HG03575 (cell line): ENCODE measurements at regions not wholly inside any gene's neighbourhood (a gene's known extent, or its start where the extent isn't known, plus 50 kb on each side); places are given as distances from the start of the nearest gene placed in this dataset.

Experiments
- ATAC-seq: cut with Tn5 transposase; IDR thresholded peaks from one replicate; pipeline ENCODE4 v1.9.1; 2021; ENCODE audit not compliant: unreplicated experiment, insufficient number of reproducible peaks, low FRiP score; ENCODE audit errors: extremely low read depth

DNA sequence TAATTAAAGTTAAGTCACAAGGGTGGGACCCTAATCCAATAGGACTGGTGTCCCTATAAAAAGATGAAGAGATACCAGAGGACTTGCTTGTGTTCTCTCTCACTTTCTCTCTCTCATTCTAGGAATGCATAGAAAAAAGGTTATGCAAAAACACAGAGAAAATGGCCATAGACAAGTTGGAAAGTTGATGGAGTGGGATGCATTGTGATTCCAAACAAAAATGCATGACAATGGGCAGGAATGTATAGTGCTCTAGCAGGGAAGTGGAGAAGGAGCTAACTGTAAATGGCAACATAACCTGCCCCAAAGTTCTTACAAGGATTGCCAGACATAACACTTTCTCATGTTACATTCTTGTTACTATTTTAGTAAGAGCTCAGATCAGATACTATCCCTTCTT lies 301.6 kb upstream of the LRATD1 start:
- ATAC-seq, result no peak

DNA sequence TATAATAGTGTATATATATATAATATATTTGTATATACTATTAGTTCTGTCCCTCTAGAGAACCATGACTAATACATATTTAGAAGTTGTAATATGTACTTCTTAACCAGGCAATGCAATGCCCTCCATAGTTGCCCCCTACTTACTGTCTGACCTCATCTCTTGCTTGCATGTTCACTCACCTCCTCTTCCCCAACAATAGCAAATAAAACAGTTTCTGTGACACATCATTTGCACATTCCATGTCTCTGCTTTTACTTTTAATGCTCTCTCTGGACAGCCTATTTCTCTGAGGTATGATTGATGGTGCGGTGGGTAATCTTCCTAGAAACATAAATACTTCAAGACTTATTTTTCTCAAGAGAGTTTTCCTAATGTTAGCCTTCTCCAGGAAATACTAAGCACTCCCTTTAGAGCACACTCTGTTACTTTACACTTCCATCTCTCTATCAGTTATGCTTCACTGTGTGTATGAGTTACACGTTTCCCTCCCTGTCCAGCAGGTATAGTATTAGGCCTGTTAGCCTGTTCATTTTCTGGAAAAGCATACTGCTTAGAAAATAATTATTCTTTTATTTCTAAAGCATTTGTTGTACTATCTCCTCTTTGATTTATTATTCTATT lies 295.6 kb upstream of the LRATD1 start:
- ATAC-seq, result no peak

GRCh38 chr2:14340703-14341102 lies 291.8 kb upstream of the LRATD1 start:
- ATAC-seq, result no peak

GRCh38 chr2:14342313-14342712 lies 290.2 kb upstream of the LRATD1 start:
- no peak for ATAC-seq

DNA sequence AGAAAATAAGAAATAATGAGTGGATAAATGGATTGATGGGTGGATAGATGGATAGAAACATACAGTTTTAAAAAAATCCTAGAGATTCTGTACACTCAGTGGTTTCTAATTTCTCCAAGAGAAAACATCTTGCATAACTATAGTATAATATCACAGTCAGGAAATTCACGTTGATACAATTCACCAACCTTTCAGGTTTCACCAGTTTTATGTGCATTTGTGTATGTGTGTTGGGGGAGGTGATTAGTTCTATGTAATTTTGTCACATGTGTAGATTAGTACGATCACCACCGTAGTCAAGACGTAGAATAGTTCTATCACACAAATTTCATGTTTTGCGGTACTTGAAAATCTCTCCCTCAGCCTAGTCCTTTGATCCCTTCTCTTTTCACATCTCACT lies 288.2 kb upstream of the LRATD1 start:
- no peak for ATAC-seq

GRCh38 chr2:14348247-14348646 lies 284.3 kb upstream of the LRATD1 start:
- no peak for ATAC-seq

GRCh38 chr2:14350856-14351255 lies 281.7 kb upstream of the LRATD1 start:
- ATAC-seq, result no peak

GRCh38 chr2:14352067-14352466 lies 280.4 kb upstream of the LRATD1 start:
- no peak for ATAC-seq

DNA sequence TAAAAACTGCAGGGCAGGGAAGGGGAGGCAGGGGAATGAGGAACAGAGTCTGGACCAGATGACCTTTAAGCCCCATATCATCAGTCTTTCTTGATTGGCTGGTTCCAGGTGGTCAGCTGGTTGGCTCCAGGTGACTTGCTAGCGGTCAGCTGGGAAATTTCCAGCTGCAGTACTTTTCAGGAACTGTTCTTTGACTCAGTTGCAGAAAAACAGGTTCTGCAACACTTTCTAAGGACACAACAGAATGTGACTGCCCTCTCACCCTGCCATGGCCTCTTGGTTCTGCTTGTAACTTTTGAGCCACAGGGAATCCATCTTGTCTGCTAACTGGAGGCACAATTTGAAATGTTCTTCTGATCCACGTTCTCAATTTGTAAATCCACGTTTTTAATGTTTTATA lies 278.3 kb upstream of the LRATD1 start:
- ATAC-seq, result no peak

GRCh38 chr2:14355102-14355501 lies 277.4 kb upstream of the LRATD1 start:
- ATAC-seq, result no peak

DNA sequence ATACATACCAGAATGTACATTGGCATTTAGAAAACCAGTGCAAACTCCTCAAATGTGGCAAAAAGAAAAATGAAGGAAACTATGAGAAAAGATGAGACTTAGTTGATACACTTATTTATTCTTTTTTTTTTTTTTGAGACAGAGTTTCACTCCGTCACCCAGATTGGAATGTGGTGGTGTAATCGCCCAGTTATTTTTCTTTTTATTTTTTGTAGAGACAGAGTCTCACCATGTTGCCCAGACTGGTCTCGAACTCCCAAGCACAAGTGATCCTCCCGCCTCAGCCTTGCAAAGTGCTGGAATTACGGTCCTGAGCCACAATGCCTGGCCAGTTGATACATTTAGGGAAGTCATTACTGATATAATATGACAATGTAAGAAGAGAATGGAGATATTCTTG lies 274.2 kb upstream of the LRATD1 start:
- no peak for ATAC-seq

GRCh38 chr2:14358774-14359173 lies 273.7 kb upstream of the LRATD1 start:
- ATAC-seq, result no peak

DNA sequence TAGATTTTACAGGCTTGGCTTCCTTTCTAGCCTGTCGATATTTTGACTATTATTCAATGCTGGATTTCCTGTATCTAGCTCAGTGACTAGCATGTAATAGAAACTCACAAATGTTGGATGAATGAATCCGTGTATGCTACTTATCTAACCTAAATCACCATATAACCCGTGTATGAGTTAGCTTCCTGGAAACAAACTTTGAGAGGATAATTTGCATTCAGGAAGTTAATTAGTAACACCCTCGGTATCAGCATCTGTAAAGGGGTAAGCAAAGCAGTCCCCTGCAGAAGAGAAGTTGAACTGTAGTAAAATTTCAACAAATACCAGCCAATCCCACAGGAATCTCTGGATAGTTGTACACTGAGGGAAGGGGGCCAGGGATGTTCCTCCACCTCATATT lies 269.4 kb upstream of the LRATD1 start:
- no peak for ATAC-seq

GRCh38 chr2:14363976-14364375 lies 268.5 kb upstream of the LRATD1 start:
- ATAC-seq, result no peak

DNA sequence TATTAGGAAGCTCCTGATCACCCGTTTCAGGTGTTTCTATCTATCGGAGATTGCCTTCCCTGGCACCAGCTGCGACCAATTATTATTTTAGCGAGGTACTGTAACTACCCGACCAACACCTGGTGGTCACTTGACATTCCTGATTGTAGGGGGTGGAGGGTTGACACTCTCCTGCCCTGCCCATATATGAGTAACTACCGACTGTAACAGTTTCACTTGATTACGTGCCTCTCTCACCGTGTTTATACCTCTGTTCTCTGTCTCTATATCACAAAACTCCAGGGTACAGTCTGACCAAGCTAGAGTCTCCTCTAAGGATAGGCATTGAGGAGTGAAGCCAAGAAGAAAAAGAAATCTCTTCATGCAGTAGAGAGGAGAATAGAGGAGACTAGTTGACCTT lies 268.0 kb upstream of the LRATD1 start:
- no peak for ATAC-seq

DNA sequence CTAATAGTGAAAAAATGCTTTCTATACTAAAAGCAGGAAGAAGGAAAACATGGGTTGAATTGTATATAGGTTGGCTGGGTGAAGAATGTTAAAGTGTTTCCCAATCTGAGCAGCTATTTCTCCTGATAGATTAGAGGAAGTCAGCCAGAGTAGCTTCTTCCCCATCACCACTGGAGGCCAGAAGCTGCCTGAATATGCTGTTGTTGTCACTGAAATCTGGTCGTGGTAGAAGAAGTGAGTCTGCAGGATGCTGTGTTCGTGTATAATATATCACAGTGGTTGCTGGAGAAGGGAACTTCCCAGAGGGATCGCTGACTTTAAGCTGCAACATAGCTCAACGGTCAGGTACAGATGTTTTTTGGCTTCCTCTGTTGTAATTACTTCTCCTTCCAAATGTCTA lies 247.5 kb upstream of the LRATD1 start:
- no peak for ATAC-seq

GRCh38 chr2:14387332-14387731 lies 245.2 kb upstream of the LRATD1 start:
- no peak for ATAC-seq

DNA sequence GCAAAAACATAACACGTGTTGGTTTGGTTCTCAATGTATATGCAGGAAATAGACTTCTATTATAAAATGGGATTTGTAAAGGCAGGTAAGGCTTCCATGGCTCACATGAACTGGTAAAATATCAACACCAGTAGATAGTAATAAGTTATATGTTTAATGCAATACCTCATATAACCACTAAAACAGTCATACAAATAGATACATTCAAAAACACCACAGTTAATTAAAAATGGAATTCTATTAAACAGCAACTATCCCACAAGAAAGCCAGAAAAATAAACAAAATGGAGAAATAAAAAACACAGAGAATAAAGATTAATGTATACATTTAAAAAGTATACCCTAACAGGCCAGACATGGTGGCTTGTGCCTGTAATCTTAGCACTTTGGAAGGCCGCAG lies 243.8 kb upstream of the LRATD1 start:
- ATAC-seq, result no peak

- ATAC-seq, result no peak
Observed at GRCh38 chr2:14396533-14397083, 235.9 kb upstream of the LRATD1 start.

DNA sequence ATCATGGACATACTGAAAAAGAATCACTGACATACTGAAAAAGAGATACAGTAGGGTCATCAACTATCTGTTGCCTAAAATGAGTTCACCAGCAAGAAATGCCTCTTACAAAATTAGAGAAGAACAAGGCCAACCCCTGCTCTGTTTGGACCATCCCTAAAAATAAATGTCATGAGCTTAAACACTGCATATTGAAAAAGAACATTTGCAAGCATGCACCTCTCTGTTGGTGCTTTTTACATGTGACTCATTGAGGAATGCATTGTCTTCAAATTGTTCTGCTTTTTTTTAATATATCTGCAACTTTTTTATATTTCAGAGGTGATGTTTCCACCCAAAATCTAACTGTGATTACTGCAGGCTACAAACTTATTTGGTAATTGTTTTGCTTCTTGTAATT lies 233.9 kb upstream of the LRATD1 start:
- no peak for ATAC-seq

- ATAC-seq, result no peak
Observed at GRCh38 chr2:14401873-14402272, 230.6 kb upstream of the LRATD1 start.
